ENCODE measurements at regions not wholly inside any gene's neighbourhood (a gene's known extent, or its start where the extent isn't known, plus 50 kb on each side); places are given as distances from the start of the nearest gene placed in this dataset.

- no peak for DNase-seq (ENCODE audit: low spot score)
Measured at GRCh38 chr1:91575909-91576519, 75.4 kb downstream of the CDC7 start.

GRCh38 chr1:91578320-91579109 lies 77.9 kb downstream of the CDC7 start:
- no peak for DNase-seq (ENCODE audit: low spot score)

- DNase-seq (ENCODE audit: low spot score) = no peak
Measured at GRCh38 chr1:91579658-91580228, 79.1 kb downstream of the CDC7 start.

- DNase-seq (ENCODE audit: low spot score) = peak; percentile 54
Measured at GRCh38 chr1:91582431-91582921, 81.8 kb downstream of the CDC7 start.

- no peak for DNase-seq (ENCODE audit: low spot score)
Measured at GRCh38 chr1:91583326-91583755, 82.7 kb downstream of the CDC7 start.

- no peak for DNase-seq (ENCODE audit: low spot score)
Measured at GRCh38 chr1:91584309-91584708, 83.7 kb downstream of the CDC7 start.

- DNase-seq (ENCODE audit: low spot score) = no peak
Measured at GRCh38 chr1:91584878-91585277, 84.2 kb downstream of the CDC7 start.

GRCh38 chr1:91585502-91585901 lies 84.9 kb downstream of the CDC7 start:
- DNase-seq (ENCODE audit: low spot score) = no peak

- DNase-seq (ENCODE audit: low spot score) = no peak
Measured at GRCh38 chr1:91585982-91586381, 85.3 kb downstream of the CDC7 start.

- no peak for DNase-seq (ENCODE audit: low spot score)
Measured at GRCh38 chr1:91589437-91589836, 88.8 kb downstream of the CDC7 start.

GRCh38 chr1:91591175-91591974 lies 90.7 kb downstream of the CDC7 start:
- no peak for DNase-seq (ENCODE audit: low spot score)

GRCh38 chr1:91592716-91593477 lies 92.2 kb downstream of the CDC7 start:
- DNase-seq (ENCODE audit: low spot score) = no peak

GRCh38 chr1:91594383-91595055 lies 93.9 kb downstream of the CDC7 start:
- no peak for DNase-seq (ENCODE audit: low spot score)

- DNase-seq (ENCODE audit: low spot score) = no peak
Measured at GRCh38 chr1:91596474-91596873, 95.8 kb downstream of the CDC7 start.

GRCh38 chr1:91597215-91597614 lies 96.6 kb downstream of the CDC7 start:
- no peak for DNase-seq (ENCODE audit: low spot score)

GRCh38 chr1:91600431-91601337 lies 100.0 kb downstream of the CDC7 start:
- DNase-seq (ENCODE audit: low spot score) = no peak

GRCh38 chr1:91601554-91602376 lies 101.1 kb downstream of the CDC7 start:
- DNase-seq (ENCODE audit: low spot score) = no peak

GRCh38 chr1:91603409-91603808 lies 102.8 kb downstream of the CDC7 start:
- no peak for DNase-seq (ENCODE audit: low spot score)

GRCh38 chr1:91604632-91605031 lies 104.0 kb downstream of the CDC7 start:
- DNase-seq (ENCODE audit: low spot score) = no peak

All from LoVo (cell line).